ENCODE measurements at regions not wholly inside any gene's neighbourhood (a gene's known extent, or its start where the extent isn't known, plus 50 kb on each side); places are given as distances from the start of the nearest gene placed in this dataset.

DNA sequence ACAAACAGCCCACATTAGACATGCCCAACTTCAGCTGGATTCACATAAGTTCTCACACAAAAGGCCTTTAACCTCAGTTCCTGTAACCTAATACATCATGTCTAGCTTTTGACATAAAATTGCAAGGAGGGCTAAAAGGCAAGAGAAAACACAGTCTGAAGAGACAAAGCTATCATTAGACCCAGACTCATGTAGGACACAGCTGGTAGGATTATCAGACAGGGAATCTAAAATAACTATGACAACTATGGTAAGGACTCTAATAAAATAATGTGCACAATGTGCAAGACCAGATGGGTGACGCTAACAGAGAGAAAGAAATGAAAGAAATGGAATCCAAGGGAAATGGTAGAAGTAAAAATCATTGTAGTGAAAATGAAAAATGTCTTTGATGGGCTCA lies 643.2 kb upstream of the RAB6C start:
- no peak for TF ChIP-seq ZNF396 (CRISPR knock-in tag; IDR thresholded peaks at IDR 0.05; ENCODE audit: borderline replicate concordance)
- no peak for TF ChIP-seq GTF2I (CRISPR knock-in tag; conservative IDR thresholded peaks at IDR 0.05)
- no peak for TF ChIP-seq AR (CRISPR knock-in tag; IDR thresholded peaks at IDR 0.05)
- no peak for TF ChIP-seq MYBL2 (CRISPR knock-in tag; IDR thresholded peaks at IDR 0.05)
- ATAC-seq (no peak), DNase-seq (ENCODE audit: low spot score) (no peak)
- Mint-ChIP-seq H3K27ac (no peak overlapping the region), H3K4me3 (no peak overlapping the region), H3K36me3 (0 out of 2 replicates have a peak, but pooled peaks cover 3% of the 10 kb centered on the region), H3K9me3 (peaks cover 15% of the 10 kb centered on the region), H3K4me1 (no peaks in the 10 kb centered on the region), H3K27me3 (ENCODE audit: low read depth) (no peaks in the 10 kb centered on the region)
- CTCF ChIA-PET: no interaction called here
- POLR2A ChIA-PET: no interaction called here

- Mint-ChIP-seq H3K27ac (no peak overlapping the region), H3K4me3 (no peak overlapping the region), H3K27me3 (ENCODE audit: low read depth) (no peaks in the 10 kb centered on the region), H3K4me1 (no peaks in the 10 kb centered on the region), H3K9me3 (peaks cover 23% of the 10 kb centered on the region), H3K36me3 (peaks cover 5% of the 10 kb centered on the region; the same call in 1 of the 2 replicates)
- CTCF ChIA-PET: no interaction called here
- no peak for DNase-seq (ENCODE audit: low spot score)
- POLR2A ChIA-PET: no interaction called here
- ATAC-seq: no peak
- TF ChIP-seq CREB1 (CRISPR knock-in tag; IDR thresholded peaks at IDR 0.05) (no peak), TP53 (CRISPR knock-in tag; IDR thresholded peaks at IDR 0.05) (no peak), SOX15 (CRISPR knock-in tag; IDR thresholded peaks at IDR 0.05) (no peak)
These were observed 642.4 kb upstream of the RAB6C start for GRCh38 chr2:129337076-129337475.

- CTCF ChIA-PET: no interaction called here
- no peak for ATAC-seq
- peaks cover 13% of the 10 kb centered on the region for H3K9me3 Mint-ChIP-seq
- TF ChIP-seq GRHL2 (CRISPR knock-in tag; IDR thresholded peaks at IDR 0.05; ENCODE audit: insufficient replicate concordance, severe bottlenecking) (no peak), TEAD4 (CRISPR knock-in tag; IDR thresholded peaks at IDR 0.05) (no peak), ZNF121 (CRISPR knock-in tag; IDR thresholded peaks at IDR 0.05) (no peak), PREB (CRISPR knock-in tag; IDR thresholded peaks at IDR 0.05; ENCODE audit: borderline replicate concordance) (no peak), RORB (CRISPR knock-in tag; IDR thresholded peaks at IDR 0.05) (no peak), ZNF396 (CRISPR knock-in tag; IDR thresholded peaks at IDR 0.05; ENCODE audit: borderline replicate concordance) (no peak), USF1 (CRISPR knock-in tag; IDR thresholded peaks at IDR 0.05) (no peak), TCF7 (CRISPR knock-in tag; IDR thresholded peaks at IDR 0.05; ENCODE audit: low read depth) (no peak), ZBTB43 (CRISPR knock-in tag; IDR thresholded peaks at IDR 0.05) (no peak), OVOL2 (CRISPR knock-in tag; IDR thresholded peaks at IDR 0.05; ENCODE audit: borderline replicate concordance) (no peak), HMGA2 (CRISPR knock-in tag; IDR thresholded peaks at IDR 0.05) (no peak)
- TF ChIP-seq, protein P1, sequence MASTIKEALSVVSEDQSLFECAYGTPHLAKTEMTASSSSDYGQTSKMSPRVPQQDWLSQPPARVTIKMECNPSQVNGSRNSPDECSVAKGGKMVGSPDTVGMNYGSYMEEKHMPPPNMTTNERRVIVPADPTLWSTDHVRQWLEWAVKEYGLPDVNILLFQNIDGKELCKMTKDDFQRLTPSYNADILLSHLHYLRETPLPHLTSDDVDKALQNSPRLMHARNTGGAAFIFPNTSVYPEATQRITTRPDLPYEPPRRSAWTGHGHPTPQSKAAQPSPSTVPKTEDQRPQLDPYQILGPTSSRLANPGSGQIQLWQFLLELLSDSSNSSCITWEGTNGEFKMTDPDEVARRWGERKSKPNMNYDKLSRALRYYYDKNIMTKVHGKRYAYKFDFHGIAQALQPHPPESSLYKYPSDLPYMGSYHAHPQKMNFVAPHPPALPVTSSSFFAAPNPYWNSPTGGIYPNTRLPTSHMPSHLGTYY (CRISPR knock-in tag; IDR thresholded peaks at IDR 0.05): no peak
- TF ChIP-seq, protein P2, sequence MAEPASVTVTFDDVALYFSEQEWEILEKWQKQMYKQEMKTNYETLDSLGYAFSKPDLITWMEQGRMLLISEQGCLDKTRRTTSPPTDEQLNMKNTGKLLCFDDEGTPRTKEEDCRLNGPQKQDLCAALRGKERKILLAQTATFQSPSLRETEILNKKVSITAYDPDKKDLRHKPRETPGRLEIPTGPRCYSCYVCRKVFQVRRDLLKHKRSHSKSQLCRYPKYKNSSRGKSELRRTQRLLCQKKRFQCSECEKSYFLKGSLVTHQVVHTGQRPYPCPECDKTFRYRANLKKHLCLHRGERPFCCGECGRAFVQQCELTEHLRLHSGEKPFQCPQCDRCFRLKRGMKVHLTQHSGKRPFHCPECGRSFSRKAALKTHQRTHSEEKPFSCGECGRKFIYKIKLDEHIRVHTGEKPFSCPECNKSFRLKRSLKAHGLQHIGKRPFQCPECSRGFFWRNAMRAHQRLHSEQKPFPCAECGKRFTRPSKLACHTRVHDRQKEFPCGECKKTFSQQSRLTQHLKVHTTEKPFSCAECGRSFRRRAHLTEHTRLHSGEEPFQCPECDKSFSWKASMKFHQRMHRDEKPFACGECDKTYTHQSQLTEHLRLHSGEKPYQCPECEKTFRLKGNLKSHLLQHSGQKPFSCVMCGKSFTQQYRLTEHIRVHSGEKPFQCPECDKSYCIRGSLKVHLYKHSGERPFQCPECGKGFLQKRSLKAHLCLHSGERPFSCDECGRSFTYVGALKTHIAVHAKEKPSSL (CRISPR knock-in tag; conservative IDR thresholded peaks at IDR 0.05): no peak
- TF ChIP-seq, protein P3, sequence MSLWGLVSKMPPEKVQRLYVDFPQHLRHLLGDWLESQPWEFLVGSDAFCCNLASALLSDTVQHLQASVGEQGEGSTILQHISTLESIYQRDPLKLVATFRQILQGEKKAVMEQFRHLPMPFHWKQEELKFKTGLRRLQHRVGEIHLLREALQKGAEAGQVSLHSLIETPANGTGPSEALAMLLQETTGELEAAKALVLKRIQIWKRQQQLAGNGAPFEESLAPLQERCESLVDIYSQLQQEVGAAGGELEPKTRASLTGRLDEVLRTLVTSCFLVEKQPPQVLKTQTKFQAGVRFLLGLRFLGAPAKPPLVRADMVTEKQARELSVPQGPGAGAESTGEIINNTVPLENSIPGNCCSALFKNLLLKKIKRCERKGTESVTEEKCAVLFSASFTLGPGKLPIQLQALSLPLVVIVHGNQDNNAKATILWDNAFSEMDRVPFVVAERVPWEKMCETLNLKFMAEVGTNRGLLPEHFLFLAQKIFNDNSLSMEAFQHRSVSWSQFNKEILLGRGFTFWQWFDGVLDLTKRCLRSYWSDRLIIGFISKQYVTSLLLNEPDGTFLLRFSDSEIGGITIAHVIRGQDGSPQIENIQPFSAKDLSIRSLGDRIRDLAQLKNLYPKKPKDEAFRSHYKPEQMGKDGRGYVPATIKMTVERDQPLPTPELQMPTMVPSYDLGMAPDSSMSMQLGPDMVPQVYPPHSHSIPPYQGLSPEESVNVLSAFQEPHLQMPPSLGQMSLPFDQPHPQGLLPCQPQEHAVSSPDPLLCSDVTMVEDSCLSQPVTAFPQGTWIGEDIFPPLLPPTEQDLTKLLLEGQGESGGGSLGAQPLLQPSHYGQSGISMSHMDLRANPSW (CRISPR knock-in tag; conservative IDR thresholded peaks at IDR 0.05; ENCODE audit: low read depth): no peak
These were observed 633.9 kb upstream of the RAB6C start for GRCh38 chr2:129345540-129345939.

More at GRCh38 chr2:129345540-129345939, 633.9 kb upstream of the RAB6C start:
- no peak overlapping the region for H3K4me3 Mint-ChIP-seq
- H3K27me3 Mint-ChIP-seq (ENCODE audit: low read depth): no peaks in the 10 kb centered on the region
- no peak overlapping the region for H3K27ac Mint-ChIP-seq
- no peaks in the 10 kb centered on the region for H3K4me1 Mint-ChIP-seq
- DNase-seq (ENCODE audit: low spot score): no peak
- H3K36me3 Mint-ChIP-seq: peaks cover 5% of the 10 kb centered on the region; the same call in 1 of the 2 replicates
- POLR2A ChIA-PET: no interaction called here
